ENCODE measurements at regions not wholly inside any gene's neighbourhood (a gene's known extent, or its start where the extent isn't known, plus 50 kb on each side); places are given as distances from the start of the nearest gene placed in this dataset.
"Not testable (repeated sequence)": the region's sequence is repeated elsewhere in the genome, so short reads cannot be mapped to it uniquely, and the experiment has no call there.

DNA sequence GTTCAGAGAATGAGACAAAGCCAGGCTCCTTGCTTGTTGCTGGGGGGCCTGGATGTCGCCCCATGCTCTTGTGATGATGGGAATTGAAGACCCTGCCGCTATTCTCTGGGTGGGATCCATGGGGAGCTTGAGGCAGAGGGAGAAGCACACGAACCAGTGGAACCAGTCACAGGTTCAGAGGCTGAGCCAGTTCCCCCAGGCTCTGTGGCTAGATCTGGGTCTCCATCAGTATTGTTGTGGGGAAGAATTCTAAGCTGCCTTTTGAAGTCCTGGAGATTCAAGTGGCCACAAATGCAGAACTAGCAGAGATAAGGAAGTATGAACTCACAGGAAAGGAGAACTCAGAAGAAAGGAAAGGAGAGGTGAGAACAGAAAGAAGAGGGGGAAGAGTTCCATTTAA, 219.4 kb downstream of the MSX2 start:
- no peak for DNase-seq (ENCODE audit: low read depth in 1 of 2, low spot score in 1 of 2)
- ATAC-seq = no peak
- CTCF ChIA-PET = interaction anchor here (0.7 to 2.2 kb wide), 4 partner anchors 19 to 521 kb away, joined by 3 to 7 read pairs (median 6); partner anchors contain the start of gene DRD1
- POLR2A ChIA-PET = no interaction called here
- TF ChIP-seq RFX5 (IDR thresholded peaks at IDR 0.05) (no peak), HOXA7 (CRISPR knock-in tag; IDR thresholded peaks at IDR 0.05) (no peak), POLR2AphosphoS2 (conservative IDR thresholded peaks at IDR 0.05; ENCODE audit: low read length) (no peak), KDM1A (IDR thresholded peaks at IDR 0.05; ENCODE audit: low read depth) (no peak), ESRRA (IDR thresholded peaks at IDR 0.05; ENCODE audit: borderline replicate concordance, low read length) (no peak), NR3C1 (IDR thresholded peaks at IDR 0.05) (no peak), RNF2 (IDR thresholded peaks at IDR 0.05; ENCODE audit: borderline replicate concordance, low read depth) (no peak), MAFK (IDR thresholded peaks at IDR 0.05; ENCODE audit: partially characterized antibody) (no peak), CHD2 (IDR thresholded peaks at IDR 0.05; ENCODE audit: low read length, partially characterized antibody) (no peak), FOXS1 (CRISPR knock-in tag; IDR thresholded peaks at IDR 0.05) (no peak), CEBPB (IDR thresholded peaks at IDR 0.05) (no peak), EP300 (IDR thresholded peaks at IDR 0.05) (no peak), HOXB5 (CRISPR knock-in tag; IDR thresholded peaks at IDR 0.05) (no peak), ELK1 (IDR thresholded peaks at IDR 0.05; ENCODE audit: low read depth, low read length) (no peak), CTCF (IDR thresholded peaks at IDR 0.05) (no peak), HMGXB4 (CRISPR knock-in tag; IDR thresholded peaks at IDR 0.05; ENCODE audit: borderline replicate concordance) (no peak)
- TF ChIP-seq, protein P1, sequence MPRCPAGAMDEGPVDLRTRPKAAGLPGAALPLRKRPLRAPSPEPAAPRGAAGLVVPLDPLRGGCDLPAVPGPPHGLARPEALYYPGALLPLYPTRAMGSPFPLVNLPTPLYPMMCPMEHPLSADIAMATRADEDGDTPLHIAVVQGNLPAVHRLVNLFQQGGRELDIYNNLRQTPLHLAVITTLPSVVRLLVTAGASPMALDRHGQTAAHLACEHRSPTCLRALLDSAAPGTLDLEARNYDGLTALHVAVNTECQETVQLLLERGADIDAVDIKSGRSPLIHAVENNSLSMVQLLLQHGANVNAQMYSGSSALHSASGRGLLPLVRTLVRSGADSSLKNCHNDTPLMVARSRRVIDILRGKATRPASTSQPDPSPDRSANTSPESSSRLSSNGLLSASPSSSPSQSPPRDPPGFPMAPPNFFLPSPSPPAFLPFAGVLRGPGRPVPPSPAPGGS (IDR thresholded peaks at IDR 0.05) = no peak
- TF ChIP-seq, protein P2, sequence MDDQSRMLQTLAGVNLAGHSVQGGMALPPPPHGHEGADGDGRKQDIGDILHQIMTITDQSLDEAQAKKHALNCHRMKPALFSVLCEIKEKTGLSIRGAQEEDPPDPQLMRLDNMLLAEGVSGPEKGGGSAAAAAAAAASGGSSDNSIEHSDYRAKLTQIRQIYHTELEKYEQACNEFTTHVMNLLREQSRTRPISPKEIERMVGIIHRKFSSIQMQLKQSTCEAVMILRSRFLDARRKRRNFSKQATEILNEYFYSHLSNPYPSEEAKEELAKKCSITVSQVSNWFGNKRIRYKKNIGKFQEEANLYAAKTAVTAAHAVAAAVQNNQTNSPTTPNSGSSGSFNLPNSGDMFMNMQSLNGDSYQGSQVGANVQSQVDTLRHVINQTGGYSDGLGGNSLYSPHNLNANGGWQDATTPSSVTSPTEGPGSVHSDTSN (IDR thresholded peaks at IDR 0.05) = no peak
- no peak for FAIRE-seq
- H3K9me3 ChIP-seq = no peaks in the 10 kb centered on the region
- H3K4me3 ChIP-seq = no peak overlapping the region
- no peak overlapping the region for H3K4me2 ChIP-seq
- H3K4me1 ChIP-seq = no peaks in the 10 kb centered on the region
- 23% methylated on average over 3 of the region's 3 CpGs for WGBS (ENCODE audit: missing lambda C conversion rate)
- H3K27ac ChIP-seq = no peak overlapping the region

DNA sequence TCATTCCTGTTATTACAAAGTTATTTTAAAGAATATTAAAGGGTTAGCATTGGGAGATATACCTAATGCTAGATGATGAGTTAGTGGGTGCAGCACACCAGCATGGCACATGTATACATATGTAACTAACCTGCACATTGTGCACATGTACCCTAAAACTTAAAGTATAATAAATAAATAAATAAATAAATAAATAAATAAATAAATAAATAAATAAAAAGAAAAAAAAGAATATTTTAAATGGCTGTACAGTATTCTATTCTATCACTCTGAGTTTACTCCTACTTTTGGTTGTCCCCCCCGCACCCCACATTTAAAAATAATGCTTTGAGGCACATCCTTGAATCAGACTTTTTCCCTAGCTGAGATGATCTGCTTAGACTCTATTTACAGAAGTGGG, 218.6 kb downstream of the MSX2 start:
- H3K4me3 ChIP-seq; H3K4me2 ChIP-seq; H3K27ac ChIP-seq; FAIRE-seq; H3K4me1 ChIP-seq; POLR2A ChIA-PET; ATAC-seq; DNase-seq (ENCODE audit: low read depth in 1 of 2, low spot score in 1 of 2); H3K9me3 ChIP-seq: not testable (repeated sequence)
- 17% methylated on average over 1 of the region's 1 CpG for WGBS (ENCODE audit: missing lambda C conversion rate)
- CTCF ChIA-PET = interaction anchor here (0.7 to 2.2 kb wide), 2 partner anchors 501 to 519 kb away, joined by 4 to 7 read pairs; partner anchors contain the start of gene DRD1

Measured in A549 (cell line).